GM12865 (cell line): ENCODE measurements at regions not wholly inside any gene's neighbourhood (a gene's known extent, or its start where the extent isn't known, plus 50 kb on each side); places are given as distances from the start of the nearest gene placed in this dataset.

Source experiments
- DNase-seq: peaks from one replicate; pipeline ENCODE4 v3.0.0; 2010; ENCODE audit warnings: low read depth
- H3K4me3 ChIP-seq: 2 replicates; pipeline ENCODE4 v1.5.1; 2011; ENCODE audit warnings: mild to moderate bottlenecking, low read depth, low read length, control low read depth
- CTCF ChIP-seq: IDR thresholded peaks from 2 replicates; pipeline ENCODE4 v1.5.1; 2011; ENCODE audit warnings: low read length, control low read depth, low read depth, inconsistent platforms; ENCODE audit not compliant: insufficient read depth; ENCODE audit errors: missing control alignments

- no peak for TF ChIP-seq CTCF
- no peak for DNase-seq
- no peak overlapping the region for H3K4me3 ChIP-seq
These were observed 79.7 kb upstream of the PRICKLE2 start for GRCh38 chr3:64304828-64305410.

GRCh38 chr3:64303881-64304280 lies 78.6 kb upstream of the PRICKLE2 start:
- DNase-seq = no peak

DNA sequence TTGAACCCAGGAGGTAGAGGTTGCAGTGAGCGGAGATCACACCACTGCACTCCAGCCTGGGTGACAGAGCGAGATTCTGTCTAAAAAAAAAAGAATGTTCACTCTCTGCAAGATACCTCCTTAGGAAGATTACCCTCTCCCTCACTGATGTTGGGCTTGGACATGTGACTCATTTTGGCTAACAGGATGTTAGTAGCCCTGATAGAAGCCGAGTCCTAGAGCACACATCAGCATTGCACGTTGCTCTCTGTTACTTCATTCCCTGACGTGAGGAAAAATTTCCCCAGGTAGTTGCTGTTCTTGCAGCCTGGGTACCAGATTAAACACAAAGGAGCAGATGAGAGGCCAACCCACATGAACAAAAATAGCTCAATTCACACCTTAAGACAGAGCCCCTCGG lies 78.1 kb upstream of the PRICKLE2 start:
- H3K4me3 ChIP-seq = no peak overlapping the region
- TF ChIP-seq CTCF = no peak
- DNase-seq = no peak

More at GRCh38 chr3:64303881-64304280, 78.6 kb upstream of the PRICKLE2 start:
- no peak overlapping the region for H3K4me3 ChIP-seq
- TF ChIP-seq CTCF = no peak

DNA sequence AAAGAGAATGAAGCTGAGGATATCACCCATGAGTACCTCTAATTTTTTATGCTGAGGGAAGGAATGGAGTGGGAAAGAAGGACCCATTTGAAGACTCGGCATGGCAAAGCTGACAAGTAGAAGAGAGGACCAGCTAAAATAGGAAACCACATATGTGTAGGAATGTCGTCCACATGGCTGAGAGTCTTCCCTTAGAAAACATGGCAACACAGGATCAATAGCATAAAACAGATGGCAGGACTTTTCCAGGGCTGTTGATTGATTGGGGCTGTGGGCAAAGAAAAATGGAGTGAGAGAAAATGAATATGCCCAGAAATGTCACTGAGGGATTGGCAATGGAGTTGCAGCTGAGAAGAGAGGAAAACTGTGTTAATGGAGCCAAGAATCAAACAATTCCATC lies 76.2 kb upstream of the PRICKLE2 start:
- no peak for TF ChIP-seq CTCF
- no peak for DNase-seq
- no peak overlapping the region for H3K4me3 ChIP-seq

DNA sequence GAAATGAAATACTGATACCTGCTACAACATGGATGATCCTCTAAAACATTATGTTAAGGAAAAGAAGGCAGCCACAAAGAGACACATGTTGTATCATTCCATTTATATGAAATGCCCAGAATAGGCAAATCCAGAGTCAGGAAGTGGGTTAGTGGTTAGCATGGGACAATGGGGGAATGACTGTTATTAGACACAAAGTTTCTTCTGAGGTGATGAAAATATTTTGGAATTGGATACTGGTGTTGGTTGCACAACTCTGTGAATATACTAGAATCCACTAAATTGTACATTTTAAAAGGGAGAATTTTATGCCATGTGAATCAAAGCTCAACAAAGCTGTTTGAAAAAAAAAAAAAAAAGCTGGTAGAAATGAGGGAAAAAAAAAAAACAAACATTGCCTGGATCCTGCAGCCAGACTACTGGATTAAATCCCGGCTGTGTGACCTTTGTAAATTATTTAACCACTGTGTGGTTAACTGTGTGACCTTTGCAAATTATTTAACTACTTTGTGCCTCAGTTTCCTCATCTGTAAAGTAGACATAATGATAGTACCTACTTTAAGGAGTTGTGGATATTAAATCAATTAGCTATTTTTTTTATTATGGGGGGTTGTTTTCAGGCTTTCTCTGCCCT lies 75.6 kb upstream of the PRICKLE2 start:
- no peak for TF ChIP-seq CTCF
- no peak overlapping the region for H3K4me3 ChIP-seq
- DNase-seq = no peak

DNA sequence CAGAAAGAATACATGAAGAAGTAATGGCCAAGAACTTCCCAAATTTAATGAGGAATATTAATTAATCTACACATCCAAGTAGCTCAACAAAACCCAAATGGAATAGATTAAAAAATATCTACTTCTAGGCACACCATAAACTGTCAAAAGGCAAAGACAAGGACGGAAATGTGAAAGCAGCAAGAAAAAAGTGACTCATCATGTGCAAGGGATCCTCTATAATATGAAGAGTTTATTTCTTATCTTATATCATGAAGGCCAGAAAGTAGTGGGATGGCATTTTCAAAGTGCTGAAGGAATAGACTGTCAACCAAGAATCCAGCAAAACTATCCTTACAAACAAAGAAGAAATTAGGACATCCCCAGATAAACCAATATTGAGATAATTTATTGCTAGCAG lies 73.9 kb upstream of the PRICKLE2 start:
- DNase-seq = no peak
- no peak for TF ChIP-seq CTCF
- no peak overlapping the region for H3K4me3 ChIP-seq

- DNase-seq = no peak
- no peak overlapping the region for H3K4me3 ChIP-seq
- no peak for TF ChIP-seq CTCF
These were observed 72.3 kb upstream of the PRICKLE2 start for GRCh38 chr3:64297563-64297962.
